ENCODE measurements at regions not wholly inside any gene's neighbourhood (a gene's known extent, or its start where the extent isn't known, plus 50 kb on each side); places are given as distances from the start of the nearest gene placed in this dataset.

GRCh38 chr3:23644099-23644498 is 161.7 kb upstream of the UBE2E1 start:
- Histone ChIP-seq H3K9me3 (ENCODE audit: control insufficient read depth, low read length) (no peaks in the 10 kb centered on the region), H3K4me3 (ENCODE audit: extremely low read depth, insufficient read depth, low read length, poor library complexity, severe bottlenecking) (no peak overlapping the region), H3K36me3 (ENCODE audit: control insufficient read depth, insufficient read depth, low read length) (no peaks in the 10 kb centered on the region), H3K27ac (ENCODE audit: low read depth, low read length, severe bottlenecking) (no peak overlapping the region), H3K4me1 (ENCODE audit: control insufficient read depth, insufficient read depth, low read length, poor library complexity, severe bottlenecking) (peaks cover 2% of the 10 kb centered on the region)
- WGBS, 2 experiments (ENCODE audit: insufficient coverage in 2 of 2) = 89 to 91% methylated on average over 5 of the region's 5 CpGs

- WGBS, 2 experiments (ENCODE audit: insufficient coverage in 2 of 2) = 83% methylated on average over 1 of the region's 3 CpGs; no CpG with 5 or more reads in 1 of the 2 experiments
- no peaks in the 10 kb centered on the region for H3K9me3 ChIP-seq (ENCODE audit: control insufficient read depth, low read length)
Observed at GRCh38 chr3:23644676-23645075, 161.1 kb upstream of the UBE2E1 start.

DNA sequence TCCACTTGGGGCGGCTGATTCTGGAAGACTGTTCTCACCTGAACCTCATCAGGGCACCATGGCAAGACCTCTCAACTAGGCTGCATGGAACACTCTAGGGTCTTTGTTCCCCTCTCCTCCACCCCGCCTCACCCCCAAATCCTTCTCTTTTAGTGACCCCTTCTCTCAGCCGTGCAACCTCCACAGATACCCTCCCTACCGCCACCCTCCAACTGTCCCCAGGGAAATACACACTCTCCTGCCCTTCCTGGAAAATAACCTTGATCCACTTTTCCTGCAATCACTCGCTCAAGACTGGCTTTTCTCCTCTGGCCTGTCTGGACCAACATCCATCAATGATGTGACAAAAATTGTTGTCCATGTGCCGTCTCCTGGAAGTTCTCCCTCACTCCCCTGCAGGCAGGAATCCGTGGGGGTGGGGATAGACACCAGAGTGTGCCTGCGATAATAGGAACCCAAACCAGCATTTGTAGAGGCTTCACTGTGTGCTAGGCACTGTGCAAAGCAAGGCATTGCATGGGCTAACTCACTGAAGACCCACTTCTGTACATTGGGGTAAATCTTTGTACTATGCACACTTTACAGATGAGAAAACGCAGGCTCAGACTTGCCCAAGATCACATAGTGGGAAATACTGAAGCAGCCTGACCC is 160.1 kb upstream of the UBE2E1 start:
- Histone ChIP-seq H3K27ac (ENCODE audit: low read depth, low read length, severe bottlenecking) (no peak overlapping the region), H3K36me3 (ENCODE audit: control insufficient read depth, insufficient read depth, low read length) (no peaks in the 10 kb centered on the region), H3K4me3 (ENCODE audit: extremely low read depth, insufficient read depth, low read length, poor library complexity, severe bottlenecking) (no peak overlapping the region), H3K9me3 (ENCODE audit: control insufficient read depth, low read length) (no peaks in the 10 kb centered on the region), H3K4me1 (ENCODE audit: control insufficient read depth, insufficient read depth, low read length, poor library complexity, severe bottlenecking) (peaks cover 9% of the 10 kb centered on the region)
- WGBS, 2 experiments (ENCODE audit: insufficient coverage in 2 of 2) = 82% methylated on average over 7 to 8 of the region's 9 CpGs

More at GRCh38 chr3:23644676-23645075, 161.1 kb upstream of the UBE2E1 start:
- H3K4me1 ChIP-seq (ENCODE audit: control insufficient read depth, insufficient read depth, low read length, poor library complexity, severe bottlenecking) = peaks cover 2% of the 10 kb centered on the region
- no peak overlapping the region for H3K27ac ChIP-seq (ENCODE audit: low read depth, low read length, severe bottlenecking)
- no peaks in the 10 kb centered on the region for H3K36me3 ChIP-seq (ENCODE audit: control insufficient read depth, insufficient read depth, low read length)
- H3K4me3 ChIP-seq (ENCODE audit: extremely low read depth, insufficient read depth, low read length, poor library complexity, severe bottlenecking) = no peak overlapping the region

- H3K4me3 ChIP-seq (ENCODE audit: extremely low read depth, insufficient read depth, low read length, poor library complexity, severe bottlenecking) = no peak overlapping the region
- 68 to 85% methylated on average over 4 of the region's 8 CpGs for WGBS, 2 experiments (ENCODE audit: insufficient coverage in 2 of 2)
- no peaks in the 10 kb centered on the region for H3K9me3 ChIP-seq (ENCODE audit: control insufficient read depth, low read length)
- no peak overlapping the region for H3K27ac ChIP-seq (ENCODE audit: low read depth, low read length, severe bottlenecking)
- H3K4me1 ChIP-seq (ENCODE audit: control insufficient read depth, insufficient read depth, low read length, poor library complexity, severe bottlenecking) = peaks cover 11% of the 10 kb centered on the region
- H3K36me3 ChIP-seq (ENCODE audit: control insufficient read depth, insufficient read depth, low read length) = no peaks in the 10 kb centered on the region
Observed at GRCh38 chr3:23646184-23646920, 159.4 kb upstream of the UBE2E1 start.

GRCh38 chr3:23647706-23648258 is 158.0 kb upstream of the UBE2E1 start:
- Histone ChIP-seq H3K4me3 (ENCODE audit: extremely low read depth, insufficient read depth, low read length, poor library complexity, severe bottlenecking) (no peak overlapping the region), H3K36me3 (ENCODE audit: control insufficient read depth, insufficient read depth, low read length) (no peaks in the 10 kb centered on the region), H3K9me3 (ENCODE audit: control insufficient read depth, low read length) (no peaks in the 10 kb centered on the region), H3K4me1 (ENCODE audit: control insufficient read depth, insufficient read depth, low read length, poor library complexity, severe bottlenecking) (peaks cover 11% of the 10 kb centered on the region), H3K27ac (ENCODE audit: low read depth, low read length, severe bottlenecking) (no peak overlapping the region)
- WGBS, 2 experiments (ENCODE audit: insufficient coverage in 2 of 2) = 97 to 100% methylated on average over 3 to 6 of the region's 6 CpGs

DNA sequence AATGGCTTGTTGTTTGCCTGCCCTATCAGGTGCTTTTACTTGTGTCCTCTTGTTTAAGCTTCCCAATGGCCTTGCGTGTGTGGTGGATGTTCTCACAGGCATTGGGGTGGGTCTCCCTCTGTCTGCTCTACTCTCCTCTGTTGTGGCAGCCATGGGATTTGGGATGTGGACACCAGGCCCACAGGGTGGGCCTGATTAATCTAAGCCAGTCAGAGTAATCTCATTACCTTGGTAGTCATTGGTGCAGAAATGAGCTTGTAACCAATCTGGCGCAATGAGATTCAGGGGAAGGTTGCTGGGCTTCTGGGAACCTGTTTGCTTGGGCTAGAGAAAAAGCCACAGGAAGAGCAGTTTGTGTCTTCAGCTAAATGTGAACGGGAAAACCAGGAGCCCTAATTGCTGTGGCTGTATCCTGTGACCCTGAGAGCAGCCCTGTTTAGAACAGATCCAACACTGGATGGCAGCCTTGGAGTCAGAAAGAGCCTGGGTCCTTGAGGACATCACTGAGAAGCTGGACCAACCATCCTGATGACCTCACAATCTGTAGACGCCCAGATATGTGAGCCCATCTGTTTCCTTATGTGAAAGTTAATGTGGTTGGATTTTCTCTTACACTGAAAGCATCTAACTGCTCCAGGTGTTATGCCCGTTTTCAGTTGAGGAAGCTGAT is 157.3 kb upstream of the UBE2E1 start:
- 91 to 95% methylated on average over 4 of the region's 5 CpGs for WGBS, 2 experiments (ENCODE audit: insufficient coverage in 2 of 2)
- no peaks in the 10 kb centered on the region for H3K9me3 ChIP-seq (ENCODE audit: control insufficient read depth, low read length)
- H3K4me1 ChIP-seq (ENCODE audit: control insufficient read depth, insufficient read depth, low read length, poor library complexity, severe bottlenecking) = peaks cover 11% of the 10 kb centered on the region
- no peaks in the 10 kb centered on the region for H3K36me3 ChIP-seq (ENCODE audit: control insufficient read depth, insufficient read depth, low read length)
- H3K27ac ChIP-seq (ENCODE audit: low read depth, low read length, severe bottlenecking) = no peak overlapping the region
- H3K4me3 ChIP-seq (ENCODE audit: extremely low read depth, insufficient read depth, low read length, poor library complexity, severe bottlenecking) = no peak overlapping the region

- Histone ChIP-seq H3K9me3 (ENCODE audit: control insufficient read depth, low read length) (no peaks in the 10 kb centered on the region), H3K4me3 (ENCODE audit: extremely low read depth, insufficient read depth, low read length, poor library complexity, severe bottlenecking) (no peak overlapping the region), H3K4me1 (ENCODE audit: control insufficient read depth, insufficient read depth, low read length, poor library complexity, severe bottlenecking) (peaks cover 11% of the 10 kb centered on the region), H3K27ac (ENCODE audit: low read depth, low read length, severe bottlenecking) (no peak overlapping the region), H3K36me3 (ENCODE audit: control insufficient read depth, insufficient read depth, low read length) (no peaks in the 10 kb centered on the region)
- WGBS, 2 experiments (ENCODE audit: insufficient coverage in 2 of 2) = 93 to 100% methylated on average over 2 of the region's 4 CpGs
Observed at GRCh38 chr3:23648996-23649395, 156.8 kb upstream of the UBE2E1 start.

DNA sequence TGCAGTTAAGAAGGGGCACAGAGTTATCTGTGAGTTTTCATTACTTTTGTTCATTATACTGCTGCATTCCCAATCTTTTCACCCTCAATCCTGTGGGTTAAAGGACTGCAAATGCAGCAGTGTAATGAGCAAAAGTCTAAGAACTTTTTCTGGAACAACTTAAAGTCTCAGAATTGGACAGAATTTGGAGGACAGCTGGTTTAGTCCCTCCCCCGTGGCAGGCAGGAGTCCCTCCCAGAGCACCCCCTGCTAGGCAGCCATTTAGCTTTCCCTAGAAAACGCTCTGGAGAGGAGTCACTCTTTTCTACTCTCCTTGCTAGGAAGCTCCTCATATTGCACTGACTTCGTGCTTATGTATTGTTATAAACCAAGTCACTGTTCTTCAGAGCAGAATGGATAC is 156.3 kb upstream of the UBE2E1 start:
- no peaks in the 10 kb centered on the region for H3K9me3 ChIP-seq (ENCODE audit: control insufficient read depth, low read length)
- H3K27ac ChIP-seq (ENCODE audit: low read depth, low read length, severe bottlenecking) = no peak overlapping the region
- peaks cover 11% of the 10 kb centered on the region for H3K4me1 ChIP-seq (ENCODE audit: control insufficient read depth, insufficient read depth, low read length, poor library complexity, severe bottlenecking)
- WGBS, 2 experiments (ENCODE audit: insufficient coverage in 2 of 2) = 0 to 17% methylated on average over 1 to 2 of the region's 3 CpGs
- no peak overlapping the region for H3K4me3 ChIP-seq (ENCODE audit: extremely low read depth, insufficient read depth, low read length, poor library complexity, severe bottlenecking)
- no peaks in the 10 kb centered on the region for H3K36me3 ChIP-seq (ENCODE audit: control insufficient read depth, insufficient read depth, low read length)

GRCh38 chr3:23650371-23651140 is 155.2 kb upstream of the UBE2E1 start:
- Histone ChIP-seq H3K9me3 (ENCODE audit: control insufficient read depth, low read length) (no peaks in the 10 kb centered on the region), H3K27ac (ENCODE audit: low read depth, low read length, severe bottlenecking) (no peak overlapping the region), H3K4me3 (ENCODE audit: extremely low read depth, insufficient read depth, low read length, poor library complexity, severe bottlenecking) (no peak overlapping the region), H3K36me3 (ENCODE audit: control insufficient read depth, insufficient read depth, low read length) (no peaks in the 10 kb centered on the region), H3K4me1 (ENCODE audit: control insufficient read depth, insufficient read depth, low read length, poor library complexity, severe bottlenecking) (peaks cover 11% of the 10 kb centered on the region)
- WGBS, 2 experiments (ENCODE audit: insufficient coverage in 2 of 2) = 83 to 95% methylated on average over 3 to 4 of the region's 5 CpGs

Measured in mesodermal cell (in vitro differentiated cells).